Tibial nerve (tissue), 4 donors: ENCODE measurements at regions not wholly inside any gene's neighbourhood (a gene's known extent, or its start where the extent isn't known, plus 50 kb on each side); places are given as distances from the start of the nearest gene placed in this dataset.

ENCODE experiments used
- CTCF ChIP-seq, 5 experiments: fragments of 200-600 bp in 3 of 5; fragments of 450-650 bp in 2 of 5; sonication (generic) in 3 of 5; IDR thresholded peaks; one replicate each; pipeline ENCODE4 v1.5.1; 2016 to 2019; ENCODE audit warnings: antibody characterized with exemption in 5 of 5, mild to moderate bottlenecking in 3 of 5, moderate library complexity in 2 of 5
- EP300 ChIP-seq, 2 donors: sonication (generic); formaldehyde crosslinking; IDR thresholded peaks; one replicate each; pipeline ENCODE4 v1.6.1; 2017; ENCODE audit warnings: antibody characterized with exemption in 2 of 2, mild to moderate bottlenecking in 1 of 2
- POLR2A ChIP-seq, 2 donors: fragments of 450-650 bp; IDR thresholded peaks; one replicate each; pipeline ENCODE4 v1.6.1; 2017; ENCODE audit warnings: antibody characterized with exemption in 2 of 2, mild to moderate bottlenecking in 2 of 2, moderate library complexity in 2 of 2

GRCh38 chr13:48798180-48798579 lies 144.5 kb downstream of the CYSLTR2 start:
- no peak for TF ChIP-seq CTCF (IDR thresholded peaks at IDR 0.05)
- TF ChIP-seq POLR2A (IDR thresholded peaks at IDR 0.05): no peak
- no peak for TF ChIP-seq EP300 (IDR thresholded peaks at IDR 0.05)
